ENCODE measurements at regions not wholly inside any gene's neighbourhood (a gene's known extent, or its start where the extent isn't known, plus 50 kb on each side); places are given as distances from the start of the nearest gene placed in this dataset.

GRCh38 chr2:165007161-165007744 is 51.9 kb upstream of the SLC38A11 start:
- TF ChIP-seq FOXM1 (IDR thresholded peaks at IDR 0.05; ENCODE audit: borderline replicate concordance) = no peak
- ChIA-PET POLR2A (no interaction called here), CTCF (interaction anchor here (0.8 to 1.4 kb wide), 2 partner anchors 10 to 14 kb away, joined by 3 to 4 read pairs; no protein-coding TSS in a partner anchor)
- no peak for DNase-seq (ENCODE audit: extremely low spot score)

All from HEK293T (cell line).